HepG2 (cell line): ENCODE measurements at regions not wholly inside any gene's neighbourhood (a gene's known extent, or its start where the extent isn't known, plus 50 kb on each side); places are given as distances from the start of the nearest gene placed in this dataset.

ENCODE experiments used
- EP300 ChIP-seq, 3 experiments: sonication (generic) in 1 of 3; formaldehyde crosslinking in 1 of 3; IDR thresholded peaks; 2 replicates each; pipeline versions ENCODE4 v1.5.1 to v1.6.1; 2011 to 2020; ENCODE audit warnings: low read depth in 2 of 3, low read length in 2 of 3, borderline replicate concordance in 1 of 3, improper control_type of control experiment in 1 of 3, mild to moderate bottlenecking in 1 of 3, missing genetic modification reagents in 1 of 3, moderate library complexity in 1 of 3
- ESRRA ChIP-seq: sonication (generic); formaldehyde crosslinking; IDR thresholded peaks from 2 replicates; pipeline ENCODE4 v1.5.1; 2020; ENCODE audit warnings: mild to moderate bottlenecking, low read depth, missing genetic modification reagents
- HDAC1 ChIP-seq: sonication (generic); formaldehyde crosslinking; IDR thresholded peaks from 2 replicates; pipeline ENCODE4 v1.5.1; 2020; ENCODE audit warnings: mild to moderate bottlenecking, missing genetic modification reagents
- HIVEP1 ChIP-seq: sonication (generic); formaldehyde crosslinking; IDR thresholded peaks from 2 replicates; pipeline ENCODE4 v1.4.0; 2020; ENCODE audit warnings: mild to moderate bottlenecking, missing genetic modification reagents
- HMGA1 ChIP-seq: sonication (generic); formaldehyde crosslinking; conservative IDR thresholded peaks from 2 replicates; pipeline ENCODE4 v1.4.0; 2020; ENCODE audit warnings: missing genetic modification reagents
- POLR2A ChIP-seq, 2 experiments: IDR thresholded peaks; 2 replicates each; pipeline ENCODE4 v1.6.1; 2011; ENCODE audit warnings: low read depth in 2 of 2, low read length in 2 of 2, mild to moderate bottlenecking in 1 of 2, moderate library complexity in 1 of 2; ENCODE audit not compliant: insufficient read depth in 1 of 2
- RFXANK ChIP-seq: IDR thresholded peaks from 2 replicates; pipeline ENCODE4 v1.6.1; 2016
- YY1 ChIP-seq: IDR thresholded peaks from 2 replicates; pipeline ENCODE4 v1.6.1; 2011; ENCODE audit warnings: low read length, low read depth, moderate library complexity, mild to moderate bottlenecking; ENCODE audit not compliant: insufficient read depth, insufficient replicate concordance
- TF ChIP-seq, protein P1 (sequence below): sonication (generic); formaldehyde crosslinking; IDR thresholded peaks from 2 replicates; pipeline ENCODE4 v1.4.0; 2020; ENCODE audit warnings: missing genetic modification reagents, borderline replicate concordance
- TF ChIP-seq, protein P2 (sequence below): sonication (generic); formaldehyde crosslinking; IDR thresholded peaks from 2 replicates; pipeline ENCODE4 v1.5.0; 2020; ENCODE audit warnings: mild to moderate bottlenecking, missing genetic modification reagents, moderate library complexity
- TF ChIP-seq, protein P3 (sequence below): IDR thresholded peaks from 2 replicates; pipeline ENCODE4 v1.6.1; 2016; ENCODE audit warnings: low read depth
- TF ChIP-seq, protein P4 (sequence below), 2 experiments: sonication (generic) in 1 of 2; formaldehyde crosslinking in 1 of 2; IDR thresholded peaks; 2 replicates each; pipeline versions ENCODE4 v1.5.1 to v1.6.1; 2011 to 2020; ENCODE audit warnings: borderline replicate concordance in 1 of 2, low read depth in 1 of 2, low read length in 1 of 2, mild to moderate bottlenecking in 1 of 2, missing genetic modification reagents in 1 of 2, moderate library complexity in 1 of 2

DNA sequence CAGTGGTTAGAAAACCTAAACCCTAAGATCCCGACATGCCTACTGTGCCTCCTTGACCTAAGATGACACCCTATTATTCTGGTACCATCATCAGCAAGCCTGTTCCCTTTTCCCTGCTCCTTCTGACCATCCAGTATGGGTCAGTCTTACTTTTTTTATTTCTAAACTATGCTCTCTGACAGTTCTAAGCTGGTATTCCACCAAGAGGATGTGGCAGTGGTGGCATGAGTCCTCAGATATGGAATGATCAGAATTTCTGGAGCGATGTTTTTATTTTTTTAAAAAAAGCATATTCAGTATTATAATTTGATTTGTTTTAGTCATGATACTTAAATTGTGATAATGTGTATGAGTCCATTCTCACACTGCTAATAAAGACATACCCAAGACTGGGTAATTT is 145.9 kb upstream of the LHCGR start:
- TF ChIP-seq HIVEP1: no peak
- TF ChIP-seq, protein P1, sequence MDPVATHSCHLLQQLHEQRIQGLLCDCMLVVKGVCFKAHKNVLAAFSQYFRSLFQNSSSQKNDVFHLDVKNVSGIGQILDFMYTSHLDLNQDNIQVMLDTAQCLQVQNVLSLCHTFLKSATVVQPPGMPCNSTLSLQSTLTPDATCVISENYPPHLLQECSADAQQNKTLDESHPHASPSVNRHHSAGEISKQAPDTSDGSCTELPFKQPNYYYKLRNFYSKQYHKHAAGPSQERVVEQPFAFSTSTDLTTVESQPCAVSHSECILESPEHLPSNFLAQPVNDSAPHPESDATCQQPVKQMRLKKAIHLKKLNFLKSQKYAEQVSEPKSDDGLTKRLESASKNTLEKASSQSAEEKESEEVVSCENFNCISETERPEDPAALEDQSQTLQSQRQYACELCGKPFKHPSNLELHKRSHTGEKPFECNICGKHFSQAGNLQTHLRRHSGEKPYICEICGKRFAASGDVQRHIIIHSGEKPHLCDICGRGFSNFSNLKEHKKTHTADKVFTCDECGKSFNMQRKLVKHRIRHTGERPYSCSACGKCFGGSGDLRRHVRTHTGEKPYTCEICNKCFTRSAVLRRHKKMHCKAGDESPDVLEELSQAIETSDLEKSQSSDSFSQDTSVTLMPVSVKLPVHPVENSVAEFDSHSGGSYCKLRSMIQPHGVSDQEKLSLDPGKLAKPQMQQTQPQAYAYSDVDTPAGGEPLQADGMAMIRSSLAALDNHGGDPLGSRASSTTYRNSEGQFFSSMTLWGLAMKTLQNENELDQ: no peak
- TF ChIP-seq, protein P2, sequence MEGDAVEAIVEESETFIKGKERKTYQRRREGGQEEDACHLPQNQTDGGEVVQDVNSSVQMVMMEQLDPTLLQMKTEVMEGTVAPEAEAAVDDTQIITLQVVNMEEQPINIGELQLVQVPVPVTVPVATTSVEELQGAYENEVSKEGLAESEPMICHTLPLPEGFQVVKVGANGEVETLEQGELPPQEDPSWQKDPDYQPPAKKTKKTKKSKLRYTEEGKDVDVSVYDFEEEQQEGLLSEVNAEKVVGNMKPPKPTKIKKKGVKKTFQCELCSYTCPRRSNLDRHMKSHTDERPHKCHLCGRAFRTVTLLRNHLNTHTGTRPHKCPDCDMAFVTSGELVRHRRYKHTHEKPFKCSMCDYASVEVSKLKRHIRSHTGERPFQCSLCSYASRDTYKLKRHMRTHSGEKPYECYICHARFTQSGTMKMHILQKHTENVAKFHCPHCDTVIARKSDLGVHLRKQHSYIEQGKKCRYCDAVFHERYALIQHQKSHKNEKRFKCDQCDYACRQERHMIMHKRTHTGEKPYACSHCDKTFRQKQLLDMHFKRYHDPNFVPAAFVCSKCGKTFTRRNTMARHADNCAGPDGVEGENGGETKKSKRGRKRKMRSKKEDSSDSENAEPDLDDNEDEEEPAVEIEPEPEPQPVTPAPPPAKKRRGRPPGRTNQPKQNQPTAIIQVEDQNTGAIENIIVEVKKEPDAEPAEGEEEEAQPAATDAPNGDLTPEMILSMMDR (CRISPR knock-in tag): no peak
- TF ChIP-seq YY1: no peak
- TF ChIP-seq RFXANK (CRISPR knock-in tag): no peak
- TF ChIP-seq HDAC1: no peak
- no peak for TF ChIP-seq POLR2A (IDR thresholded peaks at IDR 0.05; ENCODE audit: insufficient read depth in 1 of 2, low read depth in 2 of 2, low read length in 2 of 2)
- TF ChIP-seq, protein P3, sequence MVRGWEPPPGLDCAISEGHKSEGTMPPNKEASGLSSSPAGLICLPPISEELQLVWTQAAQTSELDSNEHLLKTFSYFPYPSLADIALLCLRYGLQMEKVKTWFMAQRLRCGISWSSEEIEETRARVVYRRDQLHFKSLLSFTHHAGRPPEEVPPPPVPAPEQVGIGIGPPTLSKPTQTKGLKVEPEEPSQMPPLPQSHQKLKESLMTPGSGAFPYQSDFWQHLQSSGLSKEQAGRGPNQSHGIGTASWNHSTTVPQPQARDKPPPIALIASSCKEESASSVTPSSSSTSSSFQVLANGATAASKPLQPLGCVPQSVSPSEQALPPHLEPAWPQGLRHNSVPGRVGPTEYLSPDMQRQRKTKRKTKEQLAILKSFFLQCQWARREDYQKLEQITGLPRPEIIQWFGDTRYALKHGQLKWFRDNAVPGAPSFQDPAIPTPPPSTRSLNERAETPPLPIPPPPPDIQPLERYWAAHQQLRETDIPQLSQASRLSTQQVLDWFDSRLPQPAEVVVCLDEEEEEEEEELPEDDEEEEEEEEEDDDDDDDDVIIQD (CRISPR knock-in tag): no peak
- TF ChIP-seq, protein P4, sequence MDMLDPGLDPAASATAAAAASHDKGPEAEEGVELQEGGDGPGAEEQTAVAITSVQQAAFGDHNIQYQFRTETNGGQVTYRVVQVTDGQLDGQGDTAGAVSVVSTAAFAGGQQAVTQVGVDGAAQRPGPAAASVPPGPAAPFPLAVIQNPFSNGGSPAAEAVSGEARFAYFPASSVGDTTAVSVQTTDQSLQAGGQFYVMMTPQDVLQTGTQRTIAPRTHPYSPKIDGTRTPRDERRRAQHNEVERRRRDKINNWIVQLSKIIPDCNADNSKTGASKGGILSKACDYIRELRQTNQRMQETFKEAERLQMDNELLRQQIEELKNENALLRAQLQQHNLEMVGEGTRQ (IDR thresholded peaks at IDR 0.05; ENCODE audit: low read depth, low read length): no peak
- TF ChIP-seq, protein P4 (CRISPR knock-in tag; IDR thresholded peaks at IDR 0.05; ENCODE audit: borderline replicate concordance): no peak
- TF ChIP-seq HMGA1 (CRISPR knock-in tag): no peak
- no peak for TF ChIP-seq EP300 (IDR thresholded peaks at IDR 0.05; ENCODE audit: low read depth in 2 of 2, low read length in 2 of 2)
- no peak for TF ChIP-seq EP300 (CRISPR knock-in tag; IDR thresholded peaks at IDR 0.05; ENCODE audit: borderline replicate concordance)
- no peak for TF ChIP-seq ESRRA (CRISPR knock-in tag)
